Skeletal muscle tissue (tissue), 3 donors: ENCODE measurements at regions not wholly inside any gene's neighbourhood (a gene's known extent, or its start where the extent isn't known, plus 50 kb on each side); places are given as distances from the start of the nearest gene placed in this dataset.

Experiments
- H3K27ac ChIP-seq: one replicate; pipeline ENCODE4 v1.7.0; 2013; ENCODE audit warnings: mild to moderate bottlenecking, low read depth, low read length, inconsistent platforms
- H3K27me3 ChIP-seq, 3 donors: one replicate each; pipeline ENCODE4 v1.7.0; 2013; ENCODE audit warnings: low read length in 3 of 3; ENCODE audit not compliant: control insufficient read depth in 3 of 3, insufficient read depth in 3 of 3
- H3K36me3 ChIP-seq, 3 donors: one replicate each; pipeline ENCODE4 v1.7.0; 2013; ENCODE audit warnings: low read length in 3 of 3; ENCODE audit not compliant: control insufficient read depth in 3 of 3, insufficient read depth in 3 of 3
- H3K4me1 ChIP-seq, 3 donors: one replicate each; pipeline ENCODE4 v1.7.0; 2013; ENCODE audit warnings: low read length in 3 of 3, mild to moderate bottlenecking in 3 of 3; ENCODE audit not compliant: control insufficient read depth in 3 of 3, insufficient read depth in 3 of 3
- H3K4me3 ChIP-seq, 3 donors: one replicate each; pipeline ENCODE4 v1.7.0; 2013; ENCODE audit warnings: low read length in 3 of 3
- H3K9ac ChIP-seq, 3 donors: one replicate each; pipeline ENCODE4 v1.7.0; 2013; ENCODE audit warnings: low read length in 3 of 3, mild to moderate bottlenecking in 3 of 3, moderate library complexity in 2 of 3, low read depth in 1 of 3
- H3K9me3 ChIP-seq, 3 donors: one replicate each; pipeline ENCODE4 v1.7.0; 2013; ENCODE audit warnings: low read length in 3 of 3; ENCODE audit not compliant: control insufficient read depth in 3 of 3
- donor health status: Osteomylitis.

- no peak overlapping the region for H3K27ac ChIP-seq
- no peak overlapping the region for H3K4me3 ChIP-seq
- peaks cover 0 to 4% (median 0%) of the 10 kb centered on the region in 3 donors for H3K27me3 ChIP-seq
- no peaks in the 10 kb centered on the region for H3K9me3 ChIP-seq
- no peak overlapping the region for H3K9ac ChIP-seq
- H3K4me1 ChIP-seq: no peaks in the 10 kb centered on the region
- H3K36me3 ChIP-seq: no peaks in the 10 kb centered on the region
These were observed 51.2 kb upstream of the PRR23C start for GRCh38 chr3:139095803-139096466.

DNA sequence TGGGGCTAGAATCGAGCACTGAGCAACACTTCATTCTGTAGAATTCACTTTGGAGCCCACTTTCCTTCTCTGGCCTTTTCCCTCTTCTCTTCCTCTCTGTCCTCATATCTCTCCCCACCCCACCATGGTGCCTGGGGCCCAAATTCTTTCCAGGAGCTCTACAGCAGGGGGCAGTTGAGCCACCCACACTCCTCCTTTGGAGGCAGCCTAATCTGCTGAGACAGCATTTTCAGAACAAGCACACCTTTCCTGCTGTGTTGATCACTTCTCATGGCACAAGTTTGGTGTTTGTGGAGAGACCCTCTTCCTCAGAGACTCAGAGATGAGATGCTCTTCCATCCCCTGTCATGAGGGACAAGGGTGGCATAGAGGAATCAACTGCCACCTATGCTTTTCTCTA is 52.0 kb upstream of the PRR23C start:
- no peak overlapping the region for H3K27ac ChIP-seq

DNA sequence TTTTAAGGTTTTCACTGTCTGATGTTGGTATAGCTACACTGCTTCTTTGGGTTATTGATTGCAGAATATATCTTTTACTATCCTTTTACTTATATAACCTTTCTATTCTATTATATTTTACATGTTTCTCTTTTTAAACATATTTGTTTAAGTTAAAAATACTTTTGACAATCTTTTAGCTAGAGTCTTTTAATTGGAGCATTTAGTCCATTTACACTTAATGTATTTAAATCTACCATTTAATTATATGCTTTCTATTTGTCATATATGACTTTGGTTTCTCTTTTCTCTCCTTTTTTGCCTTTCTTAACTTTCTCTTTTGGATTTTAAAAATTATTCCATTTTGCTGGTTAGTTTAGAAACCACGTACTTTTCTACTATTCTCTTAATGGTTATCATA is 53.7 kb upstream of the PRR23C start:
- Histone ChIP-seq H3K27me3 (peaks cover 0 to 4% (median 0%) of the 10 kb centered on the region in 3 donors), H3K4me3 (no peak overlapping the region), H3K36me3 (no peaks in the 10 kb centered on the region), H3K27ac (no peak overlapping the region), H3K9me3 (no peaks in the 10 kb centered on the region), H3K9ac (no peak overlapping the region), H3K4me1 (no peaks in the 10 kb centered on the region)

More for the DNA sequence above, 52.0 kb upstream of the PRR23C start:
- Histone ChIP-seq H3K27me3 (peaks cover 0 to 4% (median 0%) of the 10 kb centered on the region in 3 donors), H3K9ac (no peak overlapping the region), H3K36me3 (no peaks in the 10 kb centered on the region), H3K9me3 (no peaks in the 10 kb centered on the region), H3K4me1 (no peaks in the 10 kb centered on the region), H3K4me3 (no peak overlapping the region)

GRCh38 chr3:139099968-139100817 is 55.5 kb upstream of the PRR23C start:
- H3K9me3 ChIP-seq: no peaks in the 10 kb centered on the region
- no peak overlapping the region for H3K27ac ChIP-seq
- H3K4me3 ChIP-seq: no peak overlapping the region
- peaks cover 0 to 4% (median 0%) of the 10 kb centered on the region in 3 donors for H3K27me3 ChIP-seq
- H3K36me3 ChIP-seq: no peaks in the 10 kb centered on the region
- H3K9ac ChIP-seq: no peak overlapping the region
- no peaks in the 10 kb centered on the region for H3K4me1 ChIP-seq

DNA sequence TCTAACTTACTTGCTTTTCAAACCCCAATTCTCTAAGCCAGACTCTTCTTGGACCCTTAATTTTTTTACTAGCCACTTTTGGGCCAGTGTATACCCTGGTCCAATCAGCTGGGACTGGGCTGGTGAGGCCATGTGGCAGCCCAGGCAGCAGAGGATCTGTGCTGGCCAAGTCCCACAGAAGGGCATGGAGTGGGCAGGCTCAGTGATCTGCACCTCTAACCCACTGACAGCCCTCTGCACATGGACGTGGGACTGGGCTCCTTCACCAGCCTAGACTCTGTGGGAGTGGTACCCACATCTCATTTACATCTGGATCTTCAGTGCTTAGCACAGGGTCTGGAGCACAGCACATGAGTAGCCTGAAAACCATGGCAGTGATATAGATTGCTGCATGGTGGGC is 56.1 kb upstream of the PRR23C start:
- Histone ChIP-seq H3K4me3 (no peak overlapping the region), H3K36me3 (no peaks in the 10 kb centered on the region), H3K27me3 (peaks cover 0 to 4% (median 0%) of the 10 kb centered on the region in 3 donors), H3K4me1 (no peaks in the 10 kb centered on the region), H3K9me3 (no peaks in the 10 kb centered on the region), H3K9ac (no peak overlapping the region), H3K27ac (no peak overlapping the region)

DNA sequence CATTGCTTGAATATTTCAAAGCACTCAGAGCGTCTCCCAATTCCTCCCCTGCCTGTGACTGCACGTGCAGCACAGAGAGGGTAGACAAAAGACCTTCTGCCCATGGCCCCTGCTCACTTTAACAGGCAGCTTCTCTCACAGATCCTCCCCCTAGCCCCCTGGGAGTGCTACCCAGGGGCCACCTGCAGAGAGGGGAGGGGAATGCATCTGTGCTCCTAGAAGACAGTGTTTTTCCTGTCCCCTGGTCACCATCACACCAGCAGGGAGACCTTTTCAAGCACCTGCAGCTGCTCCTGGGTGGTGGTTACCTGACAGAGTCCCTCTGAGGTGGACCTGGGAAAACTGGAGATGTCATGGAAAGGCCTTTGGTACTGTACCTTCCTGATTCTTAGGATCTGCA is 56.7 kb upstream of the PRR23C start:
- Histone ChIP-seq H3K27me3 (peaks cover 0 to 4% (median 0%) of the 10 kb centered on the region in 3 donors), H3K36me3 (no peaks in the 10 kb centered on the region), H3K4me1 (no peaks in the 10 kb centered on the region), H3K27ac (no peak overlapping the region), H3K9me3 (no peaks in the 10 kb centered on the region), H3K4me3 (no peak overlapping the region), H3K9ac (no peak overlapping the region)

GRCh38 chr3:139103484-139103883 is 58.8 kb upstream of the PRR23C start:
- H3K9me3 ChIP-seq: no peaks in the 10 kb centered on the region
- no peaks in the 10 kb centered on the region for H3K36me3 ChIP-seq
- no peak overlapping the region for H3K27ac ChIP-seq
- H3K4me1 ChIP-seq: no peaks in the 10 kb centered on the region
- peaks cover 0 to 2% (median 0%) of the 10 kb centered on the region in 3 donors for H3K27me3 ChIP-seq
- H3K9ac ChIP-seq: no peak overlapping the region
- no peak overlapping the region for H3K4me3 ChIP-seq

GRCh38 chr3:139104062-139104461 is 59.4 kb upstream of the PRR23C start:
- peaks cover 0 to 2% (median 0%) of the 10 kb centered on the region in 3 donors for H3K27me3 ChIP-seq

GRCh38 chr3:139105154-139105702 is 60.5 kb upstream of the PRR23C start:
- Histone ChIP-seq H3K9ac (no peak overlapping the region), H3K27ac (no peak overlapping the region), H3K9me3 (no peaks in the 10 kb centered on the region), H3K4me1 (no peaks in the 10 kb centered on the region), H3K36me3 (no peaks in the 10 kb centered on the region), H3K4me3 (no peak overlapping the region), H3K27me3 (peaks cover 0 to 2% (median 0%) of the 10 kb centered on the region in 3 donors)

More at GRCh38 chr3:139104062-139104461, 59.4 kb upstream of the PRR23C start:
- H3K4me3 ChIP-seq: no peak overlapping the region
- no peaks in the 10 kb centered on the region for H3K9me3 ChIP-seq
- no peaks in the 10 kb centered on the region for H3K36me3 ChIP-seq
- H3K9ac ChIP-seq: no peak overlapping the region
- H3K4me1 ChIP-seq: no peaks in the 10 kb centered on the region
- no peak overlapping the region for H3K27ac ChIP-seq
